H1 (cell line): ENCODE measurements at regions not wholly inside any gene's neighbourhood (a gene's known extent, or its start where the extent isn't known, plus 50 kb on each side); places are given as distances from the start of the nearest gene placed in this dataset.

Experiments used
- EZH2 ChIP-seq: fragments of 200-600 bp; sonication (generic); IDR thresholded peaks from 2 replicates; pipeline ENCODE4 v1.7.1; 2012; ENCODE audit warnings: low read depth, mild to moderate bottlenecking, moderate library complexity, low read length, inconsistent platforms; ENCODE audit not compliant: severe bottlenecking
- GTF2F1 ChIP-seq: IDR thresholded peaks from 2 replicates; pipeline ENCODE4 v1.6.1; 2012; ENCODE audit warnings: low read depth, low read length, improper control_type of control experiment, borderline replicate concordance
- SAP30 ChIP-seq: fragments of 300-600 bp; sonication (generic); IDR thresholded peaks from 2 replicates; pipeline ENCODE4 v1.7.1; 2012; ENCODE audit warnings: low read length, moderate library complexity, mild to moderate bottlenecking, inconsistent platforms; ENCODE audit not compliant: insufficient read depth, insufficient replicate concordance
- YY1 ChIP-seq: IDR thresholded peaks from 2 replicates; pipeline ENCODE4 v1.6.1; 2011; ENCODE audit warnings: low read depth, mild to moderate bottlenecking, low read length

DNA sequence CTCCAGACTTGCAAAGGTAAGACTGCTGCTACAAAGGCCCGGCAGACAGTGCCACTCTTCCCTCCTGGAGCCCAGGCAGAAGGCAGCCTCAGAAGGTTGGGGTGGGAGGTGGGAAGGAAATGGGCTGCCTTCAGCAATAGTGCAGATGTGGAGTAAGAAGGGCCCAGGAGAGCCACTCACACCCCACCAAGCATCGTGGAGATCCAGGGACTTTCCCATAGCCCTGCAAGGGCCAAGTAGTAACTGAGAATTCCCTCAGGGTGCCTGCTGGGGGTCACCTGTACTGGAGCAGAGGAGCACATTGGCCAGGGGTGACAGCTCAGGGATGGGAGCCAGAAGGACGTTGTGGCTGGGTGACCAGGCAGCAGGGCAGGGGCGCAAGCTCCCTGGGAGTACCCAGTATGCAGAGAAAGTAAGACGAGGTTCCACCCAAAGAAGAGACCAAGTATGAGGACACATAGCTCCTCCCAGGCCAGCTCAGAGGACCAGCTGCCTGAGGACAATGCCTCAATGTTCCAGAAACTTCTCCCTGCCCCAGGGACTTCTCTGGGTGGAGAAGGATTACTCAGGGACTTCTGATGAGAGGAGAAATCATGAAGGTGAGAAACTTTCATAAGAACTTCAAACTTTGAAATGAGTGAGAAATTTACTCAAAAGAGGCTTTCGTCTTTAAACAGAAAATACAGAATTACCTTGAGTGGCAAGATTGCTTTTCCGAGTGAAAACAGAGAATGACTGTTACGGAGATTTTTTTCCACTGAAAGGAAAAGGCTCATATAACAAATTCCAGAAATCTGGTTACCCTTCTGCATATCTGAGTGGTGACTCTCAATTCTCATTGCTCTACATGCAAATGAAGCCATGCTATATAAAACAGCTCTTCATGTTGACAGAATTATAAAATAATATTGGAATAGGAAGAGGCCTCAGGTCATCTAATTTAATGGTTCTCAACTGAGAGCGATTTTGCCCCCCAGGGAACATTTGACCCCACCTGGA, 87.9 kb upstream of the TRIO start (continued):
- TF ChIP-seq EZH2 (no peak), SAP30 (no peak), GTF2F1 (no peak), YY1 (no peak)
